Activated CD4-positive, alpha-beta T cell treated with anti-CD3 and anti-CD28 coated beads, Interleukin-2, amount 50 U/mL, for 4 hours (primary cell): ENCODE measurements at regions not wholly inside any gene's neighbourhood (a gene's known extent, or its start where the extent isn't known, plus 50 kb on each side); places are given as distances from the start of the nearest gene placed in this dataset.

Experiments
- DNase-seq, 2 experiments: peaks; one replicate each; pipeline ENCODE4 v3.0.0-alpha.2; 2020

DNA sequence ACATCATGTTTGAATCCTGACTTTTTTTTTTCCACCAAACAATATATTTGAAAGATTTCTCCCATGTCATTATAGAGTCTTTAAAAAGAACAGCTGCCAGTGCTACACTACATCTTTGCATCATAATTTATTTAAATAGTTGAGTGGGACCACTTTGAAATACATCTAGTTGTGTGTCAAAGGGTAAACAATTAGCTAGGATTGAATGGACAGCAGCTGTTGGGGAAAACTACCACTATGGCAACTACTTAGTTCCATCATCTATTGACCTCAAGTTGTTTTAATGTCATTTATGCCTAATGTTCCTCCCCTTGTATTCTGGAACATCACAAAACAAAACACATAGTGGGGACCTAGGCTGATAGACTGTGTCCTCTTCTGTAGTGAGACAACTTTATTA is 985.1 kb downstream of the SORCS1 start:
- no peak for DNase-seq

DNA sequence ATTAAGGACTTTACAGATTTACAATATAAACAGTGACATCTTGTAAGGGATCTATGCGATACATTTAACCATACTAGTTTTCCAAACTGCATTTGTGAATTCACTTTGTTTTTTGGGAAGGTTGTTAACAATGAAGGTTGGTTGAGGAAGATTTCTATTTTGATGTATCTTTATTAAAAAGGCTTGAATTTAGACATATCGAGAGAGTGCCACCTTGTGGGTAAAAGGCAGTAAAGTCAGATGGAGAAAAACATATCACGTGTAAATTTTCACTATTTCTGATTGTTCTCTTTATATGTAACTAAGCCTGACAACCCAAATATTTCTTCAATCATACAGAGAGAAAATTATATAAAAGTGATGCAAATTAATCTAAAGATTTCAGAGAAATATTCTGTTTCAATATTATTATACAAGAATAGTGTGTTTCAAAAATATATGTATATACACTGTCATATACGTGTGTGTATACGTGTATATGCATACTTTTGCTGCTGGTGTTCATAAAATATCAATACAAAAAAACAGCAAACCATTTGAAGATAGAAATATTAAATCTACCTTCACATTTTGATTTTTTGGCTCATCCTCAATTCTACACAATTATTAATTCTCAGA is 988.6 kb downstream of the SORCS1 start:
- DNase-seq, result no peak

GRCh38 chr10:106173838-106174237 is 990.7 kb downstream of the SORCS1 start:
- DNase-seq, result no peak

- DNase-seq, result no peak
Observed at GRCh38 chr10:106169241-106169640, 995.3 kb downstream of the SORCS1 start.

DNA sequence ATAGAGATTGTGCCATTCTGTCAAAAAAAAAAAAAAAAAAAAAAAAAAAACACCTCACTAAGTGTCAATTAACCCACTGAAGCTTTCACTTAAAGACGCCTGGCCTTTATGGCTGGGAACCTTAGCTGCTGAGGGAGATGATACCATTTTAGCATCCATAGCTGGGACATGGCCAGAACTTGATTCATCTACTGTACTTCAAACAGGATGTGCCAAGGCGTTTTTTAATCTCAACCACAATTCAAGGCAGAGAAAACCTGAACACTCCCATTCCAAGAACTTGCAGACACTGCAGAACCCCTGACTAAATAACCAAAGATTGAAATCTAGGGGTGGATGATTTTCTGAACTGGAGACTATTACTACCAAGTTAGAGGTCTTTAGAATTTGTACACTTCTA is 996.6 kb downstream of the SORCS1 start:
- DNase-seq, result no peak

DNA sequence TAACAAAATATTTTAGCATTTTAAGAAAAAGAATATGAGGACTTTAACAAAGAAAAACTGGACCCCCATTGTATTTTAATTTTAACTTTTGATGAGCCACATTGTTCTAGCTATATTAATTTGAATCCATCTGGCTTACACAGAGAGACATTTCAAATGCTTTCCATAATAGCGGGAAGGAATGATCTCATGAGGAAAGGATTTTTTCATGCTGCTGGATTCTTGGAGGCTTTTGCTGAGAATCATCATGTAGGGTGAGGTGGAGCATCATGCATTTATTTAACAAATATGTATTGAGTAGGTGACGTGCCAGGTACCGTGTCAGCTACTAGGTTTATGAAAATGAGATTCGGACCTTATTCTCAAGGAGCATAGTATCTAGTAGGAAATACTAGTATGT is 1006.3 kb downstream of the SORCS1 start:
- DNase-seq, result no peak

- no peak for DNase-seq
Observed at GRCh38 chr10:106147021-106147420, 1017.5 kb downstream of the SORCS1 start.

DNA sequence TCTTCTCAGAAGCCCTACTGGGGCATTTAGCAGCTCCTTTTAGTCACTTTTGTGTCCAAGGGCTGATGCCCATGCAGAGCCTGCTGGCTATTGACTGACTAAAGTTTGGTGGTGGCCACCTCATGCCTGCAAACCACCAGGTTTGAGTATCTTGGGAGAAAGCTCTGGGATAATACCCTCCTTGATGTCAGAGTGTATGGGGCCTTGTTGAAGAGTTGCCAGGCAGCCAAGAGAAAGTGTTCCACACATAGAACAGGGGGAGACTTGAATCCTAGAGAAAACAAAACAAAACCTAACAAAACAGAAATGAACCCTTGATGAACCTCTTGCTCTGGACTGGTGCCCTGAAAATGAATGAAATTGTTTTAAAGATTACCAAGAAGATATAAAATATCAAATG is 1024.6 kb downstream of the SORCS1 start:
- no peak for DNase-seq

- no peak for DNase-seq
Observed at GRCh38 chr10:106136175-106136574, 1028.3 kb downstream of the SORCS1 start.

DNA sequence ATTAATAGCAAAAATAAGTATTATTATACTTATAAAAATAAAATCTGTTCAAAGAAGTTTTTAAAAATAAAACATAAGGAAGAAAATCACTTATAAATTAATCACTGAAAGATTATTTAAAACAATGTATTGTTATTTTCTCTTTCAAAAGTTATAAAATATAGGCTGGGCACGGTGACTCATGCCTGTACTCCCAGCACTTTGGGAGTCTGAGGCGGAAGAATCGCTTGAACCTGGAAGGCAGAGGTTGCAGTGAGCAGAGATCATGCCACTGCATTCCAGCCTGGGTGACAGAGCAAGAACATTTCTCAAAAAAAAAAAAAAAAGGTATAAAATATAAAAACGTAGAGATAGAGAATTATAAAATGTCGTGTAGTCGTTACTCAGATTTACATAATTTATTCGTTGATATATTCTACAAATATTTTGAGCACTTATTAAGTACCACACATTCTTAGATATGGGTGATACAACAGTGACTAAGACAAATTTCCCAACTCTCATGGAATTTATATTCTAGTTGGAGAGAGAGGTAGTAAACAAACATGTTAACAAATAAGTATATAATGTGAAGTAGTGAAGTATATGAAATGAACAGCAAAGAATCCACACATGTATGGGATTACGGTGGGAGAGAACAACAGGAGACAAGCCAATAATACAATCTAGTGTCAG is 1030.0 kb downstream of the SORCS1 start:
- DNase-seq, result no peak

GRCh38 chr10:106133451-106133850 is 1031.1 kb downstream of the SORCS1 start:
- DNase-seq, result no peak

DNA sequence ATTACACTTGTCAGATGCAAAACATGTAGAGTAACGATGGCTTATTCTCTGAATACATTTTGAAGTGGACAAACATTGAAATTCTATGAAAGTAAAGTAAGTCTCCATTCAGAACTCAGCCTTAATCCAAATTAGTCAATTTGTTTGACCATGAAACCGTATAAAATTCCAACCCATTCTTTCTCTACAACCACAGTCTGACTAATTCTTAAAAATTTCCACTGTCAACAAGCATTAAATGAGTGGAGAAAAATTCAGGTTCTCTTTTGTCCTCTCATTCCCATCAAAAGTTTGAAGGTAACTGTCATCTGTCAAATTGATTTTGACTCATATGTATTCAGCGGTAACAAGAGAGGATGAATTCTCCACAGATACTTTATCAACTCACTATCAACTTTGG is 1031.5 kb downstream of the SORCS1 start:
- no peak for DNase-seq

DNA sequence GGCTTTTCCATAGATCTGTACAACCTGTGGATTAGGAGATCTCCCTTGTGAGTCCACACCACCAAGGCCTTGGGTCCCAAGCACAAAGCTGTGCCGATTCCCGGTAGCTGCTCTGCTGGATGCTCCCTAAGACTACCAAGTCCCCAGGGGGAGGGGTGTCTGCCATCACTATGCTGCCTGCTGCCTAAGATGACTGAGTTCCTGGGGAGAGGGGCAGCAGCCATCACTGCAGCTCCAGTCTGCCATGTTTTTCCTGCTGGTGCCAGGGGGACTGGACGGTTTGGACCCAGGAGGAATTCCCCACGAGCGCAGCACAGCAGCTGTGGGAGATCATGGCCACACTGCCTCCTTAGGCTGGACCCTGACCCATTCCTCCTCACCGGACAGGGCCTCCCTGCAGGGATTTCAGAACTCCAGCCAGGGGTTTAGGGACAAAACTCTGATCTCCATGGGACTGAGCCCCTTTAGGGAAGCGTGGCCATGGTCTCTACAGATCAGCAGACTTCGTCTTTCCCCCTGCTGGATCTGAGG is 1049.8 kb downstream of the SORCS1 start:
- no peak for DNase-seq

DNA sequence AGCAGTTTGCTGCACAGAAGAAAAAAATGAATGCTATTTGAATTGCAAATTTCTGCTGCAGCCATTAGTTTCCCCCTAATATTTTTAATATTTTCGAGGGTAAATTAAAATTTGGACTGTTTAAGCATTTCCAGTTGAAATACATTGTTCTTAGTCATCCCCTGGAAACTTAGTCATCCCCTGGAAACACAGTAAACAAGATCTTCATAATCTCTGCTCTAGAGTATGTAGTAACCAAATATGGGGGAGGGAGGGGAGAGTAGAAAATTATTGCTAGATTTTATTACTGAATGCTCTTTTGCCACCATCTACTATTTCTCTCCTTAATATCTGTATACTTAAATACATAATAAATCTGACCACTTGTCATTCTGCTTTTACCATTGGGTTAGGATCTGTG is 1053.3 kb downstream of the SORCS1 start:
- DNase-seq, result no peak

GRCh38 chr10:106107706-106108105 is 1056.8 kb downstream of the SORCS1 start:
- DNase-seq, result no peak

DNA sequence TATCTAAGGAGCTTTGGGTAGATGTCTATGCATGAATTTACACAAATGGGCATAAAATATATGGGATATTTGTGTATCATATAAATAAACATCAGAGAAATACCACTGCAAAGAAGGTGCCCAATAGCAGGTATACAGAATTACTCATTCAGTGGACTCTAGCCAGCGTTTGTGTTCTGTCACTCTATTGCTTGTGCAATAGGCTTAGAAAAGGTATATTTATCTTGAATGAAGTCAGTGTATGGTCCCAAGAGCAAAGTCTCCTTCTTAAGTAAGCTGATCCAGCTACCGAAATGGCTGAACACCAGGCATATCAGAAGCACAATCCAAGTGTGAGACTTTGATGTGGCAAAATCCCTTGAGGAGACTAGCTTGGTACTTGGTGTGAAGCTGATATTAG is 1058.4 kb downstream of the SORCS1 start:
- no peak for DNase-seq

GRCh38 chr10:106089855-106090254 is 1074.7 kb downstream of the SORCS1 start:
- no peak for DNase-seq

DNA sequence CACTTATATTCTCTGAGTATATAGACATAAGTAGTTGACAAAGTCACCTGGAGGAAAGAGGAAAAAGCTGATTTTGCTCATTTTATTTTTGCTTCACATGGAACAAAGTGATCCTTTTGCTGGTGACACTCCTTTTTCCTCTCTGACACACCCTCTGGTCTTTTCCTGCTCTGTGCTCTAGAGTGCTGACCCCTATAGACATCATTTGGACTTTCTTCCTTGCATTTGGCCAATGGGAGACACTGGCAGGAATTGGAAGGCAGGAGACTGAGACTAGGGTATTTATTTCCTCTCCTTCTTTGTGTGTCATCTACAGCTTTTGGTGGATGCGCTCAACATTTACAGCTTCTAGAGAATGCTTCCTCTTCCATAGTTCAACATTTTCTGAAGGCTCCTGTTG is 1078.1 kb downstream of the SORCS1 start:
- DNase-seq, result no peak

DNA sequence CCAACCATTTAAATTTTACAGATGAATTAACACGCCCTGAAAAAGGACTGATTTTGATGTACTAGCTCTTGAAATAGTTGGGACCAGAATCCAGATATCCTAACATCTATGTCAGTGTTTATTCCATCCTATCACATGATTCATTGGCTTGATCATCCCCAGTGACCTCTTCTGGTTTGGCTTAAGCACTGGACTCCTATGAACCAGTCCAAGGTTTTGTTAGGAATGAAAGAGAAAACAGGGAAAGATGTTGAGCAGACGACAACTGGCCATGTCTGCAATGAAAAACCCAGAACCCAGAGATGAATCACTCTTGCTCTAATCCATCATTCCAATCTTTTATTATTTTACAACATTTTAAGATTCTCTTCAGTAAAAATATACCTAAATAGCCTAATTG is 1080.9 kb downstream of the SORCS1 start:
- no peak for DNase-seq

DNA sequence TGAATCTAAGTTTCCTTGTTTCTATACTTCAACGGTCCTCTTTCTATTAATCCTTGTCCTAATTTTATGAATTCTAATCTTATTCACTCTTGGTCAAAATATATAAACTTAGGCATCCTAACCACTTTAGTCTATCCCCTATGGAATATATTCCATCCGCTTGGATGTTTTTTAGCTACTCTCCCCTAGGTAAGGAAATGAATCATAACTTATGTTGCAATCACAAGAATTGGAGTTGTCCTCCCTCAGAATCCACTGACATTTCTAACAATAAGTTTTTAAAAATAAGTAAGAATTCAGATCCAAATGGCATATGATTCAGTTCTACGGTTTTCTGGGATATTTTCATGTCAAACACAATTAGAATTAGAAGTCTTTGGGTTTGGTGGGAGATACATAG is 1081.6 kb downstream of the SORCS1 start:
- DNase-seq, result no peak

GRCh38 chr10:106078895-106079576 is 1085.5 kb downstream of the SORCS1 start:
- no peak for DNase-seq

DNA sequence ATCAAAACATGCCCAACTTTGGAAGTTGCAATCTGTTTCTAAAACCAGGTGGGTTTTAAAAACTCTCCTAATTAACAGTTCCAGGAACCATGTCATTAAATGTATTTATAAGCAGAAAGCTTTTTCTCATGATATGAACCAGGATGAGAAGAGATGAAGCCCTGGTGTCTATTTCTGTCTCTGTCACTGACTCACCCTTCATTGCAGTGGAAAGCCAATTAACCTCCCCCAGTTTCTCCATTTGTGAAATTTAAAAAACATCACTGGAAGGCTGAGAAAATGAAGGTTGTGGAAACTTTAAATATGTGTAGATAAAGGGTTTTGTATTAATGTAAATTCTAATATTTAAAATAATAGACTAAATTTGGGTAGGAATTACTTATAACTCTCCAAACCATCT is 1088.0 kb downstream of the SORCS1 start:
- no peak for DNase-seq

GRCh38 chr10:106053061-106053460 is 1111.4 kb downstream of the SORCS1 start:
- DNase-seq, result no peak

GRCh38 chr10:106044503-106044902 is 1120.0 kb downstream of the SORCS1 start:
- DNase-seq, result no peak
